IMR-90 (cell line): ENCODE measurements at regions not wholly inside any gene's neighbourhood (a gene's known extent, or its start where the extent isn't known, plus 50 kb on each side); places are given as distances from the start of the nearest gene placed in this dataset.

Source experiments
- ATAC-seq: fragments of 200-7000 bp; cut with Tn5 transposase; 2 replicates; pipeline ENCODE4 v1.9.1; 2020; ENCODE audit warnings: low read depth, mild to moderate bottlenecking, moderate library complexity
- BruUV-seq: library from RNA; stranded (reverse); fragments of 400-500 nt; replicated peaks from 2 replicates; lab custom pipeline; 2021; lab: Mats Ljungman, UMichigan
- CTCF ChIA-PET: fragments of 300-600 bp; formaldehyde crosslinking; extraction: SDS; loops from one replicate; lab custom pipeline; 2021; ENCODE audit warnings: antibody characterized with exemption; lab: Yijun Ruan, JAX
- POLR2A ChIA-PET: fragments of 300-600 bp; sonication (Branson Sonifier 250); formaldehyde crosslinking; loops from one replicate; lab custom pipeline; 2022; ENCODE audit warnings: antibody characterized with exemption; ENCODE audit not compliant: unreplicated experiment; lab: Charles Lee
- DNase-seq: peaks from one replicate; pipeline ENCODE4 v3.0.0; 2013
- H2AFZ ChIP-seq: replicated peaks from 2 replicates; pipeline ENCODE3; 2013; ENCODE audit warnings: low read length, mild to moderate bottlenecking; ENCODE audit not compliant: poor library complexity
- H2AK5ac ChIP-seq: 2 replicates; pipeline ENCODE4 v1.6.1; 2013; ENCODE audit warnings: low read depth, low read length, inconsistent platforms
- H2AK9ac ChIP-seq: replicated peaks from 2 replicates; pipeline ENCODE3; 2013; ENCODE audit warnings: mild to moderate bottlenecking, low read depth, low read length, moderate library complexity; ENCODE audit not compliant: poor library complexity
- H2BK120ac ChIP-seq: 2 replicates; pipeline ENCODE4 v1.6.1; 2013; ENCODE audit warnings: low read depth, low read length, inconsistent platforms
- H2BK15ac ChIP-seq: 3 replicates; pipeline ENCODE4 v1.6.1; 2013; ENCODE audit warnings: low read depth, low read length, inconsistent platforms
- H2BK20ac ChIP-seq: 2 replicates; pipeline ENCODE4 v1.6.1; 2013; ENCODE audit warnings: low read depth, mild to moderate bottlenecking, inconsistent platforms, low read length, moderate library complexity
- H2BK5ac ChIP-seq: 2 replicates; pipeline ENCODE4 v1.6.1; 2013; ENCODE audit warnings: mild to moderate bottlenecking, low read depth, low read length, inconsistent platforms; ENCODE audit not compliant: poor library complexity, severe bottlenecking
- H3K14ac ChIP-seq: replicated peaks from 2 replicates; pipeline ENCODE4 v1.6.1; 2013; ENCODE audit warnings: low read depth, low read length, inconsistent platforms
- H3K18ac ChIP-seq: 2 replicates; pipeline ENCODE4 v1.6.1; 2013; ENCODE audit warnings: low read depth, low read length, control low read depth
- H3K23ac ChIP-seq: 2 replicates; pipeline ENCODE4 v1.6.1; 2013; ENCODE audit warnings: low read depth, low read length, inconsistent platforms
- H3K27ac ChIP-seq: 2 replicates; pipeline ENCODE4 v1.5.1; 2013; ENCODE audit warnings: mild to moderate bottlenecking, control low read depth, low read length; ENCODE audit not compliant: insufficient read depth
- H3K27me3 ChIP-seq: 2 replicates; pipeline ENCODE4 v1.6.1; 2013; ENCODE audit warnings: low read length; ENCODE audit not compliant: control insufficient read depth, insufficient read depth
- H3K36me3 ChIP-seq: 2 replicates; pipeline ENCODE4 v1.6.1; 2013; ENCODE audit warnings: low read length, mixed read lengths; ENCODE audit not compliant: control insufficient read depth, insufficient read depth
- H3K4ac ChIP-seq: 2 replicates; pipeline ENCODE4 v1.6.1; 2013; ENCODE audit warnings: low read depth, low read length, inconsistent platforms
- H3K4me1 ChIP-seq: 2 replicates; pipeline ENCODE4 v1.6.1; 2013; ENCODE audit warnings: low read length, mixed read lengths; ENCODE audit not compliant: control insufficient read depth, insufficient read depth
- H3K4me2 ChIP-seq: 2 replicates; pipeline ENCODE4 v1.6.1; 2013; ENCODE audit warnings: low read depth, mild to moderate bottlenecking, control low read depth, low read length, moderate library complexity
- H3K4me3 ChIP-seq: 2 replicates; pipeline ENCODE4 v1.5.1; 2013; ENCODE audit warnings: low read depth, mild to moderate bottlenecking, control low read depth, low read length, moderate library complexity; ENCODE audit not compliant: insufficient read depth
- H3K56ac ChIP-seq: 2 replicates; pipeline ENCODE4 v1.6.1; 2013; ENCODE audit warnings: low read length, inconsistent platforms; ENCODE audit not compliant: insufficient read depth; ENCODE audit errors: extremely low read depth
- H3K79me1 ChIP-seq, 2 experiments: 2 replicates each; pipeline ENCODE4 v1.6.1; 2013; ENCODE audit warnings: low read length in 2 of 2, inconsistent platforms in 1 of 2, low read depth in 1 of 2
- H3K9ac ChIP-seq: 2 replicates; pipeline ENCODE4 v1.6.1; 2013; ENCODE audit warnings: low read depth, low read length, control low read depth
- H3K9me1 ChIP-seq: 2 replicates; pipeline ENCODE4 v1.6.1; 2013; ENCODE audit warnings: low read length, inconsistent platforms; ENCODE audit not compliant: insufficient read depth
- H3K9me3 ChIP-seq: 2 replicates; pipeline ENCODE4 v1.6.1; 2013; ENCODE audit warnings: low read length; ENCODE audit not compliant: control insufficient read depth, insufficient read depth
- H4K20me1 ChIP-seq: 2 replicates; pipeline ENCODE4 v1.6.1; 2013; ENCODE audit warnings: low read length, inconsistent platforms; ENCODE audit not compliant: insufficient read depth
- H4K5ac ChIP-seq: 2 replicates; pipeline ENCODE4 v1.6.1; 2013; ENCODE audit warnings: mild to moderate bottlenecking, low read depth, low read length, control low read depth
- H4K8ac ChIP-seq, 2 experiments: 2 replicates each; pipeline ENCODE4 v1.6.1; 2013; ENCODE audit warnings: low read depth in 2 of 2, low read length in 2 of 2, control low read depth in 1 of 2, inconsistent platforms in 1 of 2
- H4K91ac ChIP-seq: 2 replicates; pipeline ENCODE4 v1.6.1; 2013; ENCODE audit warnings: low read depth, low read length, inconsistent platforms; ENCODE audit not compliant: insufficient read depth
- CEBPB ChIP-seq: IDR thresholded peaks from 2 replicates; pipeline ENCODE4 v1.6.1; 2012; ENCODE audit warnings: low read depth, low read length, improper control_type of control experiment
- MAFK ChIP-seq: IDR thresholded peaks from 2 replicates; pipeline ENCODE4 v1.6.1; 2012; ENCODE audit warnings: low read depth, low read length, improper control_type of control experiment
- MAZ ChIP-seq: IDR thresholded peaks from 2 replicates; pipeline ENCODE4 v1.6.1; 2012; ENCODE audit warnings: low read depth, mild to moderate bottlenecking, low read length, improper control_type of control experiment, moderate library complexity, borderline replicate concordance
- MXI1 ChIP-seq: IDR thresholded peaks from 2 replicates; pipeline ENCODE4 v1.6.1; 2012; ENCODE audit warnings: low read depth, mild to moderate bottlenecking, low read length, moderate library complexity, borderline replicate concordance
- NFE2L2 ChIP-seq: fragments of 150-350 bp; IDR thresholded peaks from 2 replicates; pipeline ENCODE4 v1.6.1; 2016; ENCODE audit warnings: low read depth, mild to moderate bottlenecking, low read length
- POLR2A ChIP-seq: IDR thresholded peaks from 2 replicates; pipeline ENCODE4 v1.6.1; 2012; ENCODE audit warnings: mild to moderate bottlenecking, low read depth, low read length
- RAD21 ChIP-seq: IDR thresholded peaks from 2 replicates; pipeline ENCODE4 v1.6.1; 2012; ENCODE audit warnings: low read length, improper control_type of control experiment
- RFX5 ChIP-seq: IDR thresholded peaks from 2 replicates; pipeline ENCODE4 v1.8.0; 2012; ENCODE audit warnings: low read depth, mild to moderate bottlenecking, low read length, moderate library complexity
- SMC3 ChIP-seq: fragments of 150-350 bp; IDR thresholded peaks from 2 replicates; pipeline ENCODE4 v1.6.1; 2016; ENCODE audit warnings: low read depth, mild to moderate bottlenecking, antibody characterized with exemption, low read length, moderate library complexity
- WGBS, 2 experiments: methylation state at CpG; one replicate each; pipeline versions ENCODE4 v1.1.5 to v1.1.7; 2013; ENCODE audit warnings: missing lambda C conversion rate in 2 of 2; ENCODE audit not compliant: insufficient read length in 1 of 2; ENCODE audit errors: extremely low coverage in 2 of 2; 5-methylcytosine and 5-hydroxymethylcytosine counted together
- dilution Hi-C: fragments of 300-500 bp; cut with HindIII; formaldehyde crosslinking; loops from one replicate; pipeline ENCODE4 v1.14.3; 2018; ENCODE audit warnings: low sequenced_read_pairs; ENCODE audit not compliant: unreplicated experiment
- in situ Hi-C: fragments of 300-500 bp; cut with MboI; formaldehyde crosslinking; loops from 3 replicates; pipeline ENCODE4 v1.14.3; 2019; ENCODE audit warnings: low sequenced_read_pairs, inconsistent platforms, mixed read lengths
- intact Hi-C: fragments of 100-400 bp; cut with micrococcal nuclease; formaldehyde crosslinking; loops from 2 replicates; pipeline ENCODE4 v1.10.0; 2022
- TF ChIP-seq, protein P1 (sequence below): conservative IDR thresholded peaks from 2 replicates; pipeline ENCODE4 v1.5.1; 2012; ENCODE audit warnings: mild to moderate bottlenecking, low read depth, low read length, improper control_type of control experiment
- TF ChIP-seq, protein P2 (sequence below): fragments of 150-350 bp; IDR thresholded peaks from 2 replicates; pipeline ENCODE4 v1.6.1; 2016; ENCODE audit warnings: low read depth, mild to moderate bottlenecking, low read length, moderate library complexity, borderline replicate concordance

DNA sequence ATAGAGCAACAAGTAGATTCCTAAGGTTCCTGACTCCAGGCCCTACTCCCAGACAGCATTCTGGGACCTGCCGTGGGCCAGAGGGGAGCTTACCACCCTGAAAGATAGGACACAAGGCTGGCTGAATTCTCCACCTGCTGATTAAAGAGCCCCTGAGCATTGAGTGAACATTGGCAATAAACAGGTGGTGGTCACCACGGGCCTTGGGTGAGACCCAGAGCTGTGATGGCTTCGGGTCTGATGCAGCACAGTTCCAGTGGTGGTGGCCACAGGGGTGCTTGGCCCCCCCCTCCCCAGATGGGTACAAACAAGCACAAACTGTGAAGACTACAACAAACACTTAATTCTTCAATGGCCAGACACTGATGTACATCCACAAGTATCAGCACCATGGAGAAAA is 444.6 kb downstream of the GASK1B start:
- Histone ChIP-seq H3K27me3 (no peaks in the 10 kb centered on the region), H3K4me1 (no peaks in the 10 kb centered on the region), H3K4me2 (no peak overlapping the region), H3K9me3 (peaks cover 9% of the 10 kb centered on the region), H3K9ac (no peak overlapping the region), H3K4me3 (no peak overlapping the region), H3K14ac (no peak overlapping the region), H4K20me1 (no peaks in the 10 kb centered on the region), H2AFZ (no peak overlapping the region), H3K9me1 (no peaks in the 10 kb centered on the region), H3K56ac (no peak overlapping the region), H3K18ac (no peak overlapping the region), H2BK20ac (no peak overlapping the region), H4K91ac (no peak overlapping the region), H3K79me1 (no peaks in the 10 kb centered on the region), H3K4ac (no peak overlapping the region), H2BK120ac (no peak overlapping the region), H3K36me3 (no peaks in the 10 kb centered on the region), H2AK9ac (no peak overlapping the region), H3K23ac (no peak overlapping the region), H2AK5ac (no peak overlapping the region), H3K27ac (no peak overlapping the region), H4K5ac (no peak overlapping the region), H4K8ac (no peak overlapping the region), H2BK15ac (no peak overlapping the region), H2BK5ac (no peak overlapping the region)
- dilution Hi-C loops (no loop called here), intact Hi-C loops (no loop called here), in situ Hi-C loops (no loop called here)
- no peak for ATAC-seq
- ChIA-PET POLR2A (no interaction called here), CTCF (no interaction called here)
- no TSS peak for BruUV-seq
- TF ChIP-seq, protein P1, sequence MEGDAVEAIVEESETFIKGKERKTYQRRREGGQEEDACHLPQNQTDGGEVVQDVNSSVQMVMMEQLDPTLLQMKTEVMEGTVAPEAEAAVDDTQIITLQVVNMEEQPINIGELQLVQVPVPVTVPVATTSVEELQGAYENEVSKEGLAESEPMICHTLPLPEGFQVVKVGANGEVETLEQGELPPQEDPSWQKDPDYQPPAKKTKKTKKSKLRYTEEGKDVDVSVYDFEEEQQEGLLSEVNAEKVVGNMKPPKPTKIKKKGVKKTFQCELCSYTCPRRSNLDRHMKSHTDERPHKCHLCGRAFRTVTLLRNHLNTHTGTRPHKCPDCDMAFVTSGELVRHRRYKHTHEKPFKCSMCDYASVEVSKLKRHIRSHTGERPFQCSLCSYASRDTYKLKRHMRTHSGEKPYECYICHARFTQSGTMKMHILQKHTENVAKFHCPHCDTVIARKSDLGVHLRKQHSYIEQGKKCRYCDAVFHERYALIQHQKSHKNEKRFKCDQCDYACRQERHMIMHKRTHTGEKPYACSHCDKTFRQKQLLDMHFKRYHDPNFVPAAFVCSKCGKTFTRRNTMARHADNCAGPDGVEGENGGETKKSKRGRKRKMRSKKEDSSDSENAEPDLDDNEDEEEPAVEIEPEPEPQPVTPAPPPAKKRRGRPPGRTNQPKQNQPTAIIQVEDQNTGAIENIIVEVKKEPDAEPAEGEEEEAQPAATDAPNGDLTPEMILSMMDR, result no peak
- no peak for TF ChIP-seq NFE2L2
- no peak for TF ChIP-seq MXI1
- no peak for TF ChIP-seq MAZ
- no peak for TF ChIP-seq CEBPB
- TF ChIP-seq POLR2A, result no peak
- TF ChIP-seq RFX5, result no peak
- TF ChIP-seq RAD21, result no peak
- TF ChIP-seq SMC3, result no peak
- TF ChIP-seq, protein P2, sequence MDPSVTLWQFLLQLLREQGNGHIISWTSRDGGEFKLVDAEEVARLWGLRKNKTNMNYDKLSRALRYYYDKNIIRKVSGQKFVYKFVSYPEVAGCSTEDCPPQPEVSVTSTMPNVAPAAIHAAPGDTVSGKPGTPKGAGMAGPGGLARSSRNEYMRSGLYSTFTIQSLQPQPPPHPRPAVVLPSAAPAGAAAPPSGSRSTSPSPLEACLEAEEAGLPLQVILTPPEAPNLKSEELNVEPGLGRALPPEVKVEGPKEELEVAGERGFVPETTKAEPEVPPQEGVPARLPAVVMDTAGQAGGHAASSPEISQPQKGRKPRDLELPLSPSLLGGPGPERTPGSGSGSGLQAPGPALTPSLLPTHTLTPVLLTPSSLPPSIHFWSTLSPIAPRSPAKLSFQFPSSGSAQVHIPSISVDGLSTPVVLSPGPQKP, result no peak
- no peak for TF ChIP-seq MAFK
- DNase-seq, result no peak
- no CpG with 5 or more reads among the region's 3 CpGs for WGBS, 2 experiments
